OCI-LY1 (cell line): ENCODE measurements at regions not wholly inside any gene's neighbourhood (a gene's known extent, or its start where the extent isn't known, plus 50 kb on each side); places are given as distances from the start of the nearest gene placed in this dataset.

Experiments
- H2AFZ ChIP-seq: fragments of 200-600 bp; sonication (generic), shearing (Covaris generic); 2 replicates; pipeline ENCODE4 v1.6.0; 2014; ENCODE audit warnings: antibody characterized with exemption, mild to moderate bottlenecking, low read length
- H3F3A ChIP-seq: fragments of 200-600 bp; sonication (generic), shearing (Covaris generic); 2 replicates; pipeline ENCODE4 v1.6.0; 2014; ENCODE audit warnings: mild to moderate bottlenecking, antibody characterized with exemption, low read length, moderate library complexity; ENCODE audit not compliant: insufficient read depth
- H3K27ac ChIP-seq: fragments of 200-600 bp; sonication (generic); 2 replicates; pipeline ENCODE4 v1.5.1; 2014; ENCODE audit warnings: low read length, mixed run types, mild to moderate bottlenecking, low read depth; ENCODE audit not compliant: poor library complexity, severe bottlenecking
- H3K27me3 ChIP-seq: fragments of 200-600 bp; sonication (generic); 2 replicates; pipeline ENCODE4 v1.6.0; 2014; ENCODE audit warnings: antibody characterized with exemption, mild to moderate bottlenecking, low read length, moderate library complexity; ENCODE audit not compliant: insufficient read depth
- H3K36me3 ChIP-seq: fragments of 200-600 bp; sonication (generic); 2 replicates; pipeline ENCODE4 v1.6.1; 2014; ENCODE audit warnings: mild to moderate bottlenecking, antibody characterized with exemption, low read length, moderate library complexity, mixed read lengths; ENCODE audit not compliant: insufficient read depth
- H3K4me1 ChIP-seq: fragments of 200-600 bp; sonication (generic); 2 replicates; pipeline ENCODE4 v1.5.1; 2014; ENCODE audit warnings: mild to moderate bottlenecking, low read length, moderate library complexity; ENCODE audit not compliant: insufficient read depth, severe bottlenecking
- H3K4me2 ChIP-seq: fragments of 200-600 bp; sonication (generic), shearing (Covaris generic); 2 replicates; pipeline ENCODE4 v1.6.1; 2014; ENCODE audit warnings: low read length
- H3K4me3 ChIP-seq: fragments of 200-600 bp; sonication (generic); 2 replicates; pipeline ENCODE4 v1.5.1; 2014; ENCODE audit warnings: low read length, low read depth, mild to moderate bottlenecking, mixed read lengths; ENCODE audit not compliant: poor library complexity, severe bottlenecking
- H3K79me2 ChIP-seq: fragments of 200-600 bp; shearing (Covaris generic); 2 replicates; pipeline ENCODE4 v1.6.1; 2016; ENCODE audit warnings: mixed run types, low read length, mixed read lengths; ENCODE audit not compliant: insufficient read depth
- H3K9ac ChIP-seq: fragments of 200-600 bp; sonication (generic), shearing (Covaris generic); 2 replicates; pipeline ENCODE4 v1.6.1; 2014; ENCODE audit warnings: mild to moderate bottlenecking, low read length, mixed read lengths
- H3K9me2 ChIP-seq: fragments of 200-600 bp; sonication (generic), shearing (Covaris generic); 2 replicates; pipeline ENCODE4 v1.6.1; 2014; ENCODE audit warnings: low read depth, mild to moderate bottlenecking, low read length, mixed read lengths
- H3K9me3 ChIP-seq: fragments of 200-600 bp; shearing (Covaris generic); 2 replicates; pipeline ENCODE4 v1.6.1; 2014; ENCODE audit warnings: low read length, mixed read lengths
- H4K20me1 ChIP-seq: fragments of 200-600 bp; sonication (generic), shearing (Covaris generic); 2 replicates; pipeline ENCODE4 v1.6.0; 2016; ENCODE audit warnings: mild to moderate bottlenecking, low read length; ENCODE audit not compliant: insufficient read depth
- EZH2 ChIP-seq: fragments of 200-600 bp; sonication (generic), shearing (Covaris generic); IDR thresholded peaks from 2 replicates; pipeline ENCODE4 v1.8.0; 2017; ENCODE audit warnings: borderline replicate concordance, mixed run types, mild to moderate bottlenecking, antibody characterized with exemption, low read length, moderate library complexity, mixed read lengths
- TF ChIP-seq, protein P1 (sequence below): fragments of 200-600 bp; sonication (generic), shearing (Covaris generic); IDR thresholded peaks from 2 replicates; pipeline ENCODE4 v1.5.1; 2017; ENCODE audit warnings: mild to moderate bottlenecking, antibody characterized with exemption, low read length, moderate library complexity, mixed read lengths

DNA sequence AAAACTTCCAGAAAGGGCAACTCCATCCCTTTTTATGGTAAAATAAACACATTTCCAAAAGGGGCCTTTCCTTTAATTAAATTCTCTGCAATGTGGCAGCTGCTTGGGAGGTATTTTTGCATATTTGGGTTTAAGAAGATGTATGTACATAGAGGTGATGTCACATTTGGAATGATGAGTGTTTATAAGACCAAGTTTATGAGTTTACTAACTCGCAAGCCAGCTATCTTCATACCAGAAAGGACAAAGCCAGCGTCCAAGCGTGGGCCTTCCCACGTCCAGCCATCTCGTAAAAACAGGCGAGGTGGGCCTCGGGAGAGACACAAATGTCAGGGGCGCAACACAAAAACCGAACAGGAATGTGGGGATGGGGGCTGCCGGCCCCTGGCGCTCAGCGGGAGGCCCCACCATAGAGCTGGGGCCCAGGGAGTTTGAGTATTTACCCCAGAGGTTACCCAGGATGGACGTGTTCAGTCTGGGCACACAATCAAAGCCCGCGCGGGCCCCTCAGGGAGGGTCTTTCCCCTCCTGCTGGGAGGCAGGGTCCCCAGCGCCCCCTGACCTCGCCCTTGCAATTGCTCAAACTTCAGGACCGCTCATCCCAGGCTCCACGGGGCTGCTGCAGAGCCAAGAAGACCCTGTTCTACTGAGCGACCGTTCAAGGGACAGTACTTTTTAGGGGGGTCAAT is 137.3 kb downstream of the TWIST2 start:
- H2AFZ ChIP-seq, result no peak overlapping the region
- no peaks in the 10 kb centered on the region for H3K79me2 ChIP-seq
- no peaks in the 10 kb centered on the region for H4K20me1 ChIP-seq
- H3K36me3 ChIP-seq, result no peaks in the 10 kb centered on the region
- TF ChIP-seq, protein P1, sequence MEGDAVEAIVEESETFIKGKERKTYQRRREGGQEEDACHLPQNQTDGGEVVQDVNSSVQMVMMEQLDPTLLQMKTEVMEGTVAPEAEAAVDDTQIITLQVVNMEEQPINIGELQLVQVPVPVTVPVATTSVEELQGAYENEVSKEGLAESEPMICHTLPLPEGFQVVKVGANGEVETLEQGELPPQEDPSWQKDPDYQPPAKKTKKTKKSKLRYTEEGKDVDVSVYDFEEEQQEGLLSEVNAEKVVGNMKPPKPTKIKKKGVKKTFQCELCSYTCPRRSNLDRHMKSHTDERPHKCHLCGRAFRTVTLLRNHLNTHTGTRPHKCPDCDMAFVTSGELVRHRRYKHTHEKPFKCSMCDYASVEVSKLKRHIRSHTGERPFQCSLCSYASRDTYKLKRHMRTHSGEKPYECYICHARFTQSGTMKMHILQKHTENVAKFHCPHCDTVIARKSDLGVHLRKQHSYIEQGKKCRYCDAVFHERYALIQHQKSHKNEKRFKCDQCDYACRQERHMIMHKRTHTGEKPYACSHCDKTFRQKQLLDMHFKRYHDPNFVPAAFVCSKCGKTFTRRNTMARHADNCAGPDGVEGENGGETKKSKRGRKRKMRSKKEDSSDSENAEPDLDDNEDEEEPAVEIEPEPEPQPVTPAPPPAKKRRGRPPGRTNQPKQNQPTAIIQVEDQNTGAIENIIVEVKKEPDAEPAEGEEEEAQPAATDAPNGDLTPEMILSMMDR, result no peak
- TF ChIP-seq EZH2, result no peak
- no peak overlapping the region for H3K4me3 ChIP-seq
- H3K9me2 ChIP-seq, result no peaks in the 10 kb centered on the region
- no peak overlapping the region for H3K27ac ChIP-seq
- no peak overlapping the region for H3K4me2 ChIP-seq
- H3K9ac ChIP-seq, result no peak overlapping the region
- no peaks in the 10 kb centered on the region for H3K4me1 ChIP-seq
- no peaks in the 10 kb centered on the region for H3K27me3 ChIP-seq
- no peaks in the 10 kb centered on the region for H3K9me3 ChIP-seq
- H3F3A ChIP-seq, result no peaks in the 10 kb centered on the region

DNA sequence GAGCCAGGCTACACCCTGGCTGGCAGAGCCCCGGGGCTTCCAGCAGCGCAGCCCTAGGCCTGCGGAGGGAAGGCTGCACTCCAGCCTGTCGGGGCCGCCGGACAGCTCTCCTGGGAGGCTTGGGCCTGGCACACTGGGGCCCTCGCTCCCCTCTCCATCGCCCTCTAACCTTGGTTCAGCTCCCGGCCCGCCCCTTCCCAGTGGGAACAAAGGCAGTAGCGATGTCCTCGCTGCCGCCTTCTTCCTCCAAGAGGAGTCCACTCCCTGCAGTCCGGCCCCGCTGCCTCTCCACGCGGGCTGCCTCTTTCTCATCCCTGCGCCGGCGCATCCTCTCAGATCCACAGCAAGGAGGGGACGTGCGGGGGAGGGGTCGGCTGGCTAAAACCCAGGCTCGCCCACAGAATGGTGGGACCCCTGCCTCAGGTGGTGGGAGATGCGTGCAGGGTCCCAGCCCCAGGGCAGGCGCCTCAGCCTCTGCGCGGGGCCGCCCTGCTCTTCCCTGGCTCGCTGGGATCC is 138.1 kb downstream of the TWIST2 start:
- Histone ChIP-seq H3K27me3 (no peaks in the 10 kb centered on the region), H4K20me1 (no peaks in the 10 kb centered on the region), H3K9ac (no peak overlapping the region), H2AFZ (no peak overlapping the region), H3K79me2 (no peaks in the 10 kb centered on the region), H3K9me2 (no peaks in the 10 kb centered on the region), H3K36me3 (no peaks in the 10 kb centered on the region), H3K27ac (no peak overlapping the region), H3K4me2 (no peak overlapping the region), H3K9me3 (no peaks in the 10 kb centered on the region), H3K4me3 (no peak overlapping the region), H3F3A (no peaks in the 10 kb centered on the region), H3K4me1 (no peaks in the 10 kb centered on the region)
- TF ChIP-seq, protein P1, result no peak
- no peak for TF ChIP-seq EZH2

DNA sequence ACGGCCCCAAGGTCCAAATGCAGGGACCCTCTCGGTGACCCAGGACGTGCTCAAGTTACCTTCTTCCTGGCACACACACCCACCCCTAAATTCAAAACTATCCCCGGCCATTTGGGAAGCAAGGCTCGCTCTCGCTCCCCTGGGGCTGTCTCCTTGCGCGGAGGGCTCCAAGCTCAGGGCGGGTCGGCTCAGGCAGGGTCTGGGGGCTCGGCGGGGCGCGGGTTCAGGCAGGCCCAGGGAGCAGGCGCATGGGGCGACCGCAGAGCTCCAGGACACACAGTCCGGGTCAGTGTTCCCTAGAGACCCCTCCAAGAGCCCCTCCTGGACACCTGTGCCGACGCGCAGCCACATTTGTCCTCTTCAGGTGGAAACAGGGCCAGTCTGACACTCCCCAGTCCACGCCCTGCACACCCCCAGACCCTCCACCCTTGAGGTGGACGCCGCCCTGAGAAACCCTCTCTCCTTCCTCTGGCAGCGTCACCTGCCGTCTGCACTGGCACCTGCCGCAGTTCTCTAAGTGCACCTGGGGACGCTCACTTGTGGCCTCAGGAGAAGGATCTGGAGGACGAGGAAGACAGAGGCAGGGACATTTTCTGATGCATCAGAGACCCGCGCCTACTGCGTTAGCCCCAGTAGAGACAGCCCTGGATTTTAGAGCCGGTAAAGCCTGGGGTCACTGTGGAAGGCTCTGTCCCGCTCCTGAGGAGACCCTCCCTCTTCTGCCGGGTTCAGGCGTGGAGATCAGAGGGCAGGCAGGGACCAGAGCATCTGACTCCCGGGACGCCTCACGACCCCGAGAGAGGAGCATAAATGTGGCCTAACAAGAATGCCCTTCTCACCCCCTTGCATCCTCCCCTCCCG is 138.8 kb downstream of the TWIST2 start:
- no peaks in the 10 kb centered on the region for H4K20me1 ChIP-seq
- no peaks in the 10 kb centered on the region for H3K27me3 ChIP-seq
- H3K4me1 ChIP-seq, result no peaks in the 10 kb centered on the region
- H3K9me3 ChIP-seq, result no peaks in the 10 kb centered on the region
- no peaks in the 10 kb centered on the region for H3K79me2 ChIP-seq
- H3K36me3 ChIP-seq, result no peaks in the 10 kb centered on the region
- no peaks in the 10 kb centered on the region for H3K9me2 ChIP-seq
- H3K9ac ChIP-seq, result no peak overlapping the region
- no peak overlapping the region for H3K4me2 ChIP-seq
- TF ChIP-seq, protein P1, result no peak
- TF ChIP-seq EZH2, result no peak
- no peaks in the 10 kb centered on the region for H3F3A ChIP-seq
- H3K4me3 ChIP-seq, result no peak overlapping the region
- no peak overlapping the region for H2AFZ ChIP-seq
- H3K27ac ChIP-seq, result no peak overlapping the region
